MCF 10A (cell line): ENCODE measurements at regions not wholly inside any gene's neighbourhood (a gene's known extent, or its start where the extent isn't known, plus 50 kb on each side); places are given as distances from the start of the nearest gene placed in this dataset.
"Not testable (repeated sequence)": the region's sequence is repeated elsewhere in the genome, so short reads cannot be mapped to it uniquely, and the experiment has no call there.

Source experiments
- BruUV-seq: library from RNA; stranded (reverse); fragments of 400-500 nt; replicated peaks from 2 replicates; lab custom pipeline; 2021; lab: Mats Ljungman, UMichigan
- CTCF ChIA-PET: fragments of 300-600 bp; sonication (Branson Sonifier 250); formaldehyde crosslinking; extraction: SDS; loops from one replicate; lab custom pipeline; 2021; ENCODE audit warnings: antibody characterized with exemption, inconsistent platforms; lab: Yijun Ruan, JAX
- POLR2A ChIA-PET: fragments of 300-600, 350-650 bp; sonication (Branson Sonifier 250); formaldehyde crosslinking; extraction: SDS; loops from one replicate; lab custom pipeline; 2020; ENCODE audit warnings: antibody characterized with exemption, inconsistent platforms; lab: Yijun Ruan, JAX
- DNase-seq: peaks from one replicate; pipeline ENCODE4 v3.0.0-alpha.2; 2018; ENCODE audit not compliant: unreplicated experiment
- H3K27ac Mint-ChIP-seq: one replicate; pipeline ENCODE4 v1.8.0; 2022; ENCODE audit warnings: mild to moderate bottlenecking, low read depth, mixed read lengths; ENCODE audit not compliant: unreplicated experiment
- H3K27me3 Mint-ChIP-seq: one replicate; pipeline ENCODE4 v1.8.0; 2022; ENCODE audit warnings: mixed read lengths; ENCODE audit not compliant: insufficient read depth, unreplicated experiment
- H3K36me3 Mint-ChIP-seq: one replicate; pipeline ENCODE4 v1.8.0; 2022; ENCODE audit warnings: mild to moderate bottlenecking, moderate library complexity, mixed read lengths; ENCODE audit not compliant: insufficient read depth, unreplicated experiment
- H3K4me1 Mint-ChIP-seq: one replicate; pipeline ENCODE4 v1.8.0; 2022; ENCODE audit warnings: mixed read lengths; ENCODE audit not compliant: insufficient read depth, unreplicated experiment
- H3K4me3 Mint-ChIP-seq: one replicate; pipeline ENCODE4 v1.8.0; 2022; ENCODE audit warnings: mild to moderate bottlenecking, moderate library complexity, mixed read lengths; ENCODE audit not compliant: unreplicated experiment
- H3K9me3 Mint-ChIP-seq: one replicate; pipeline ENCODE4 v1.8.0; 2022; ENCODE audit warnings: mixed read lengths; ENCODE audit not compliant: unreplicated experiment
- intact Hi-C: fragments of 100-400 bp; cut with micrococcal nuclease; formaldehyde crosslinking; loops from 2 replicates; pipeline ENCODE4 v1.14.1; 2022
- TF ChIP-seq, protein P1 (sequence below): fragments of 200-600 bp; IDR thresholded peaks from one replicate; pipeline ENCODE4 v1.8.0; 2022; ENCODE audit warnings: antibody characterized with exemption, mild to moderate bottlenecking; ENCODE audit not compliant: unreplicated experiment

DNA sequence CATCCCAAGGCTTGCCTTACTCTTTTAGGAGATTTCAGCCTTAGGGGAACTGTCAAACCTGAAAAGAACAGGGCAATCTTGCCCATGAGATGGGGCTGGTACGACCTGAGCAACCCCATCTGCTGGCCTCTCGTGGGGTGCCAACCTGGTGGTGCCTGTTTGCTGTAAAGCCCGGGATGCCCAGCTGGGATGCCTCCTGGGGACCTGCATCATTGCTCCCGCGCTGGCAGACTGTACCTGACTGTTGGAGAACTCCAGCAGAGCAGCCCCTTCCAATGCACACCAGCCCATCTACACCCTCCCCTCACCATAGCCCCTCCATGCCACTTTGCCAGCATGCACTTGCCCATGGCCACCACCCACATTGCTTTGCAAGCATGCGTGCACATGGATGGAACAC is 335.7 kb downstream of the RPS29 start:
- ChIA-PET CTCF (no interaction called here), POLR2A (no interaction called here)
- no peaks in the 10 kb centered on the region for H3K36me3 Mint-ChIP-seq

GRCh38 chr14:49250109-49250508 is 336.1 kb downstream of the RPS29 start:
- BruUV-seq = no TSS peak
- Mint-ChIP-seq H3K9me3 (peaks cover 13% of the 10 kb centered on the region), H3K27ac (no peak overlapping the region), H3K4me3 (no peak overlapping the region), H3K27me3 (no peaks in the 10 kb centered on the region), H3K4me1 (peaks cover 10% of the 10 kb centered on the region), H3K36me3 (no peaks in the 10 kb centered on the region)
- intact Hi-C loops = no loop called here
- peak; percentile 7 for DNase-seq
- ChIA-PET POLR2A (no interaction called here), CTCF (interaction anchor here (0.9 kb wide), 1 partner anchor 55 kb away, joined by 3 read pairs; no protein-coding TSS in a partner anchor)
- TF ChIP-seq, protein P1, sequence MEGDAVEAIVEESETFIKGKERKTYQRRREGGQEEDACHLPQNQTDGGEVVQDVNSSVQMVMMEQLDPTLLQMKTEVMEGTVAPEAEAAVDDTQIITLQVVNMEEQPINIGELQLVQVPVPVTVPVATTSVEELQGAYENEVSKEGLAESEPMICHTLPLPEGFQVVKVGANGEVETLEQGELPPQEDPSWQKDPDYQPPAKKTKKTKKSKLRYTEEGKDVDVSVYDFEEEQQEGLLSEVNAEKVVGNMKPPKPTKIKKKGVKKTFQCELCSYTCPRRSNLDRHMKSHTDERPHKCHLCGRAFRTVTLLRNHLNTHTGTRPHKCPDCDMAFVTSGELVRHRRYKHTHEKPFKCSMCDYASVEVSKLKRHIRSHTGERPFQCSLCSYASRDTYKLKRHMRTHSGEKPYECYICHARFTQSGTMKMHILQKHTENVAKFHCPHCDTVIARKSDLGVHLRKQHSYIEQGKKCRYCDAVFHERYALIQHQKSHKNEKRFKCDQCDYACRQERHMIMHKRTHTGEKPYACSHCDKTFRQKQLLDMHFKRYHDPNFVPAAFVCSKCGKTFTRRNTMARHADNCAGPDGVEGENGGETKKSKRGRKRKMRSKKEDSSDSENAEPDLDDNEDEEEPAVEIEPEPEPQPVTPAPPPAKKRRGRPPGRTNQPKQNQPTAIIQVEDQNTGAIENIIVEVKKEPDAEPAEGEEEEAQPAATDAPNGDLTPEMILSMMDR = no peak

More for the DNA sequence above, 335.7 kb downstream of the RPS29 start:
- no TSS peak for BruUV-seq
- no peak overlapping the region for H3K4me3 Mint-ChIP-seq
- TF ChIP-seq, protein P1 = no peak
- DNase-seq = no peak
- peaks cover 9% of the 10 kb centered on the region for H3K9me3 Mint-ChIP-seq
- H3K27ac Mint-ChIP-seq = no peak overlapping the region
- H3K4me1 Mint-ChIP-seq = peaks cover 10% of the 10 kb centered on the region
- H3K27me3 Mint-ChIP-seq = no peaks in the 10 kb centered on the region
- intact Hi-C loops = no loop called here

GRCh38 chr14:49249022-49249421 is 337.2 kb downstream of the RPS29 start:
- peak; percentile 25 for DNase-seq
- TF ChIP-seq, protein P1 = no peak
- POLR2A ChIA-PET = no interaction called here
- Mint-ChIP-seq H3K36me3 (no peaks in the 10 kb centered on the region), H3K9me3 (peaks cover 15% of the 10 kb centered on the region), H3K4me3 (no peak overlapping the region), H3K27ac (no peak overlapping the region), H3K4me1 (peaks cover 10% of the 10 kb centered on the region), H3K27me3 (no peaks in the 10 kb centered on the region)
- CTCF ChIA-PET = interaction anchor here (0.5 kb wide), 1 partner anchor 459 kb away, joined by 3 read pairs; no protein-coding TSS in a partner anchor
- intact Hi-C loops = no loop called here
- no TSS peak for BruUV-seq

GRCh38 chr14:49243777-49244176 is 342.4 kb downstream of the RPS29 start:
- H3K9me3 Mint-ChIP-seq = peaks cover 23% of the 10 kb centered on the region
- CTCF ChIA-PET, DNase-seq, H3K4me1 Mint-ChIP-seq, H3K27ac Mint-ChIP-seq, H3K4me3 Mint-ChIP-seq, H3K27me3 Mint-ChIP-seq, BruUV-seq, H3K36me3 Mint-ChIP-seq, POLR2A ChIA-PET, intact Hi-C loops: not testable (repeated sequence)
